UCSD-AML1 (cell line): ENCODE measurements at regions not wholly inside any gene's neighbourhood (a gene's known extent, or its start where the extent isn't known, plus 50 kb on each side); places are given as distances from the start of the nearest gene placed in this dataset.
"Not testable (repeated sequence)": the region's sequence is repeated elsewhere in the genome, so short reads cannot be mapped to it uniquely, and the experiment has no call there.

Experiments used
- DNase-seq: peaks from one replicate; lab custom pipeline; 2025; ENCODE audit not compliant: unreplicated experiment; lab: John Stamatoyannopoulos, UW

- DNase-seq = no peak
Observed at GRCh38 chr2:83014462-83014861, 1444.6 kb downstream of the SUCLG1 start.

- no peak for DNase-seq
Observed at GRCh38 chr2:83006961-83007360, 1452.1 kb downstream of the SUCLG1 start.

DNA sequence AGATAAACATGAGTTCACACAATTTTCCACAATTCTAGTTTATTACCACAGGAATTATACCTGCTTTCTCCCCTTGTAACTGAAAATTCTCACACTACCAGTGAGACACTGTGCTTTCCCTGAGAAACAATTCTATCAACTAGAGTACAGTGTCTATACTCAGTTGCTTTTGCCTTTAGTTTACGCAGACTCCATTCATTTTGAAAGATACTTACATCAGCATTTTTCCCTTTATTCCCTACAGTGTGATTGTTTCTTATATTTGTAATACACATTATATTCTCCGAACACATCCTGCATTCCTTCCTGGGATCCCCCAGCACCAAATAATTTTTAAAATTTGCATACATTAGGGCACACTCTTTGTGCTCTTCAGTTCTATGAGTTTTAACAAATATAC, 1455.5 kb downstream of the SUCLG1 start:
- no peak for DNase-seq

DNA sequence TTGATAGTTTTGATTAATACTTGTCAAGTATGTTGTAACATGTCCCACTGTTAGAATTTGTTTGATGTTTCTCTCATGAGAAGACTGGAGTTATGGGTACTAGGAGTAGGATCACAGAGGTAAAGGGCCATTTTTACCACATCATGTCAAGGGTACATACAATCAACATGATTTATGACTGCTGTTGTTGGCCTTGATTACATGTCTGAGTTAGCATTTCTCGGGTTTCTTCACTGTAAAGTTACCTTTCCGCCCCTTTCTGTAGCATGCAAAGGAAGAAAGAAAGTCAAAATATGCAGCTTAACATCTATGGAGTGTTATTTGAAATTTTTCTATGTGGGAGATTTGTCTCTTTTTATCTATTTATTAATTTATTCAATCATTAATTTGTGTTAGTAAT, 1456.4 kb downstream of the SUCLG1 start:
- no peak for DNase-seq

DNA sequence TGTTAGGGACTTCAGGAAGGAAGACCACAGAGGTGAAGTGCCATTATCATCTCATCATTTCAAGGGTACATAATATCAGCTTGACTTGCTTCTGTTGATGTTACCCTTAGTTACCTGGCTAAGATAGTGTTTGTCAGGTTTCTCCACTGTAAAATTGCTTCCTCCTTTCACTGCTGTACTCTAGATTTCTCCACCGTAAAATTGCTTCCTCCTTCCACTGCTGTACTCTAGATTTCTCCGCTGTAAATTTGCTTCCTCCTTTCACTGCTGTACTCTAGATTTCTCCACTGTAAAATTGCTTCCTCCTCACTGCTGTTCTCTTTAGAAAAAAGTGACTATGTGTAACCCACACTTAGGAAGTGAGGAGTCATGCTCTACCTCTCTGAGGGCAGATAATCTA, 1460.3 kb downstream of the SUCLG1 start:
- DNase-seq = no peak

DNA sequence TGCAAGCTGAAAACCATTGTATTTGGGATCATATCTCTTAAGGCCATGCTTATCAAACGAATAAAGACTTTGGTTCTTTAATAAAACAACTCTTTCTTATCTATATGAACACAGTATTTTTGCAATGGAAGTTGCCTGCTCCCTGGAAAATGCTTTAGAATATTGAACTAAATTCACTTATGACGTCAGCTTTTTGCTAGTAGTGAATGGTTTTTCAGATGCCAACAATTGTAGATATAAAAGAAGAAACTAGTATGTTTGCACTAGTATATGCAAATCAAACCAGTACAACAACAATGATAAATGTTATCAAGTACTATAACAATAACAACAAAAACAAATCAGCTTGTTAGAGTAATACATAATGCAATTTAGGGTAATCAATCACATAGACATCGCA, 1462.9 kb downstream of the SUCLG1 start:
- no peak for DNase-seq

DNA sequence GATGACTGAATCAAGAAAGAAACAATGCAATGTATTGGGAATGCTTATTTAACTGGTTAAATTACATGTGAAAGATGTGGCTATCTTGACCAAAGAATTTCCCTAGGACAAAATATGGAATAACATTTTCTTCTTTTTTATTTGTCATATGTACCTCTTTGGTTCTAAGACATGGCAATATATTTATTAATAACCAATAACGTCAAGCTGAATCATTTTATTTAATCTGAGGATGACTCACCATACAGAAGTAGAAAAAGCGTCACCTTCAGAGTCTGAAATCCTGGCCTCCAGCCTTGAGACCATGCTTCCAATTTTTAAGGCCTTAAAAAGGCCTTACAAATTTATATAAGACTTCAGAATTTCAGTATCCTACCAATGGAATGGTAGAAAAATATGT, 1464.9 kb downstream of the SUCLG1 start:
- DNase-seq = no peak

DNA sequence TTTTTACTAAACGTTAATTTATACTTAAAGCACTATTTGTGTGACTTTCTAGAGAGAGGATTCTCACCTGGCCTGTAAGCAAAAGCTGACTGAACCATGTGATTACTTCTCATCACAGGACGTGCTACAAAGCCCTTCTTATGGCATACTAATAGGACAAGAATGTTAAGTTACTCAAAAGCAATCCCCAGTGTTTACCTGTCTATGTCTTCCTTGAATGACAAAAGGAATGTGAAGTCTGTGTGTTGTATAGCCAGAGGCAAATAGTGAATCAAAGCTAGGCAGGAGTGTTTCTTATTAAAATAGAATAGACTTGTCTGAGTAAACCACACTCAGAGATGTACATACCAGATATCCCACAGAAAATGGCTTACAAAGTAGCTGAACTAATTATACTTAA, 1465.5 kb downstream of the SUCLG1 start:
- no peak for DNase-seq

GRCh38 chr2:82992968-82993367, 1466.1 kb downstream of the SUCLG1 start:
- DNase-seq = no peak

DNA sequence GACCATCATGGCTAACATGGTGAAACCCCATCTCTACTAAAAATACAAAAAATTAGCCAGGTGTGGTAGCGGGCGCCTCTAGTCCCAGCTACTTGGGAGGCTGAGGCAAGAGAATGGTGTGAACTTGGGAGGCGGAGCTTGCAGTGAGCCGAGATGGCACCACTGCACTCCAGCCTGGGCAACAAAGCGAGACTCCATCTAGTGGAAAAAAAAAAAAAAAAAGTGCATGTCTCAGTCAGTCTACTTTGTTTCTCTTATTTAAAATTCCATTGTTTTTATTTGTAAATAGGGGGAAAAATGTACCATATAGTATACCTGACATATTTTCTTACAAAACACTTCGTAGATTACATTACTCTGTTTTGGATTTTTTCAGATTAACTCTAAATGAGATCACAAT, 1471.4 kb downstream of the SUCLG1 start:
- DNase-seq = not testable (repeated sequence)

DNA sequence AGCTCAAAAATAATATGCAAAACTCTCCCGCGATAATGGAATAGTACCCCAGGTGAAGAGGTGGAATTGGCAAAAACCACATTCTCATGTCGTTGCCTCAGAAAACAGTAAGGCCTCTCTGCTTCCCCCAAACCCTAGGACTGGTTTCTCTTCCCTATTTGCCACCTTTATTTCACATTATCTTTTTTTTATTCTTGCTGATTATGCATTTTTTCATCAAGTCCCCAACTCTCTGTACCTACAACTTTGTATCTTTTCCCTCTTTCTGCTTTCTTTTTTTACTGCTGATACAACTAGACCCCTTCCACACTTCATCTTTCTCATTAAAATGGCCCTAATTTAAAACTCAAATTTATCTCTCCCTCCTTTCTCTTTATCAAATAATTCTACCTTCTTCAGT, 1472.2 kb downstream of the SUCLG1 start:
- no peak for DNase-seq

DNA sequence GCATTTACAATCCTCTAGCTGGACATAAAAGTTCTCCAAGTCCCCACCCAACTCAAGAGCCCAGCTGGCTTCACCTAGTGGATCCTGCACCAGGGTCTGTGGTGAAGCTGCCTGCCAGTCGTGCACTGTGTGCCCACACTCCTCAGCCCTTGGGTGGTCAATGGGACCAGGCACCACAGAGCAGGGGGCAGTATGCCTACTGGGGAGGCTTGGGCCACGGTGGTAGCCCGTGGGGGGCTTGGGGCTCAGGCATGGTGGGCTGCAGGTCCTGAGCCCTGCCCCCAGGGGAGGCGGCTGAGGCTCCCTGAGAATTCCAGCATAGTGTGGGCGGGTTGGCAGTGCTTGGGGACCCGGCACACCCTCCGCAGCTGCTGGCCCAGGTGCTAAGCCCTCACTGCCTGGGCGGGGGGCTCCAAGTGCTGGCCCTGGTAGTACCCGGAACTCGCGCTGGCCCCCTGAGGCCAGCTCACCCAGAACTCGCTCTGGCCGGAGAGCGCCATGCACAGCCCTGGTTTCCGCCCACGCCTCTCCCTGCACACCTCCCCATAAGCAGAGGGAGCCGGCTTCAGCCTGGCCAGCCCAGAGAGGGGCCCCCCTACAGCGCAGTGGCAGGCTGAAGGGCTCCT, 1473.4 kb downstream of the SUCLG1 start:
- no peak for DNase-seq

GRCh38 chr2:82968358-82968757, 1490.7 kb downstream of the SUCLG1 start:
- DNase-seq = no peak

GRCh38 chr2:82964341-82964740, 1494.7 kb downstream of the SUCLG1 start:
- no peak for DNase-seq

GRCh38 chr2:82959727-82960126, 1499.4 kb downstream of the SUCLG1 start:
- no peak for DNase-seq

DNA sequence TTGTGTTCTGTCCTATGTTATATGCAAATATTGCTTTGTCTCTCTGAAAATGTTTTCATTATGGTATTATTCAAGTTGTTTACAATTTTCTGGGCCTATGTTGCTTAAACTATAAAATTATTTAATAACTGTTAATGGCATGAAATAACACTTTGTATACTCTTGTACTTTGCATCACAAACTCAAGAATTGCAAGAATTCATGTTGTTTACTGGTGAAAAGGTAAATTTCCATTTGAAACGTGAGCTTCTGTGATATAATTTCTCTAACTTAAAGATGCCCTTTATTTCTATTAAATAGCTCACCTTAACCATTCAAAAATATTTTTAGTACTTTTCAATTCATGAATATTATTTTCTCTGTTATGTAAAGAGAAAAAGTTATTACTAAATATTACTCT, 1504.2 kb downstream of the SUCLG1 start:
- DNase-seq = no peak

DNA sequence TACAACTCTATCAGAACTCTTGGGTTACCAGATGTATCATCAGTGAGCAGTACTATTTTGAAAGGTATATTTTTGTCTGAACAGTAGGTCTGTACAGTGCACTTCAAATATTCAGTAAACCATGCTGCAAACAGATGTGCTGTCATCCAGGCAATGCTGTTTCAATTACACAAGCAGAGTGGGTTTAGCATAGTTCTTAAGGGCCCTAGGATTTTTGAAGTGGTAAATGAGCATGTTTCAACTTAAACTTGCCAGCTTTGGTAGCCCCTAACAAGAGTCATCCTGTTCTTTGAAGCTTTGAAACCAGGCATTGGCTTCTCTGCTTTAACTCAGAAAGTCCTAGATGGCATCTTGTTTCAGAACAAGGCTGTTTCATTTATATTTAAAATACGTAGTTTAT, 1519.9 kb downstream of the SUCLG1 start:
- no peak for DNase-seq

GRCh38 chr2:82938321-82938845, 1520.7 kb downstream of the SUCLG1 start:
- DNase-seq = not testable (repeated sequence)

DNA sequence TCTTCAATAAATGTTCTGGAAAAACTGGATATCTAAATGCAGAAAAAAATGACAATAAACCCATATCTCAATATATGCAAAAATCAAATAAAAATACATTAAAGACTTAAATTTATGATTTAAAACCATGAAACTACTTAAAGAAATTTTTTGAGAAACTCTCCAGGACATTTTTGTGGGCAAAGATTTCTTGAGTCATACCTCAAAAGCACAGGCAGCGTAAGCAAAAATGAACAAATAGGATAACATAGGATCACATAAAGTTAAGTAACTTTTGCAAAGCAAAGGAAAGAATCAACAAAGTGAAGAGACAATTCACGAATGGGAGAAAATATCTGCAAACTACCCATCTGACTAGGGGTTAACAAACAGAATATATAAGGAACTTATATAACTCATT, 1545.5 kb downstream of the SUCLG1 start:
- no peak for DNase-seq

DNA sequence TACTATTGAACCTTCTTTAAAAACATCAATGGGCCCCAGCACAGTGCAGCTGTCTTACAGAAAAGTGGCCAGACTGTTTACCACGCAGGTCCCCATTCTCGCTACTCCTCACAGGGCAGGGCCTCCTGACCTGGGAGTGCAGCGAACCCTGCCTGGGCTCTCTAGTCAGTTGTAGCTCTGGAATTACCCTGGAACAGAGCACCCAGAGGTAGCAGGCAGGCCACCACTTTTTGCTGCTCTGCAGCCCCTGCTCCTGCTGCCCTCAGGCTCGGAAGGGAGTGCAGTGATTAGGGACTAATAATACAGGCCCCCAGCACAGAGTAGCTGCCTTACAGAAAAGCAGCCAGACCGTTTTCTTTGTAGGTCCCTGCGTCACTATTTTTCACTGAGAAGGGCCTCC, 1563.0 kb downstream of the SUCLG1 start:
- no peak for DNase-seq

DNA sequence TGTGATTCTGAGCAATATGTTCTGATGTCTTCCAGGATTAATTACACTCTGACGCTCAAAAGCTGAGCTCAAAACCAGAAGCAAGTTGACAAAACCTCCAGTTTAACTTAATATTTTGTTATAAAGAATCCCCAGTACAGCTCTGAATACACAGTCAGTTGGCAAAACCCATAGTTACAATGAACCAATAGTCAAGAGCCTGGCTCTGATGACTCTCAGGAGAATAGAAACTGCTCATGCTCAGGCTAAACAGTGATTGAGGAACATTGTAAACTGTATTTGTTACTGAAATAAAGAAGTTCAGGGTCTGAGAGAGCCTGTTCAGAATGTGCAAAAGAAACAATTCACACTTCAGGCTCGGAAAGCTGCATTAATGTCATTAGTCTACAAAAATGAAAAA, 1565.9 kb downstream of the SUCLG1 start:
- no peak for DNase-seq

DNA sequence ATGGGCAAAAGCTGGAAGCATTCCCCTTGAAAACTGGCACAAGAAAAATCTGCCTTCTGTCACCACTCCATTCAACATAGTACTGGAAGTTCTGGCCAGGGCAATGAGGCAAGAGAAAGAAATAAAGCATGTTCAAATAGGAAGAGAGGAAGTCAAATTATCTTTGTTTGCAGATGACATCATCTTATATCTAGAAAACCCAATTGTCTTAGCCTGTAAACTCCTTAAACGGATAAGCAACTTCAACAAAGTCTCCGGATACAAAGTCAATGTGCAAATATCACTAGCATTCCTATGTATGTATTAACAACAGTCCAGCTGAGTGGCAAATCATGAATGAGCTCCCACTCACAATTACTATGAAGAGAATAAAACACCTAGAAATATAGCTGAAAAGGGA, 1579.3 kb downstream of the SUCLG1 start:
- DNase-seq = no peak

- DNase-seq = peak; percentile 49
Observed at GRCh38 chr2:82875858-82876257, 1583.2 kb downstream of the SUCLG1 start.
